ENCODE measurements at regions not wholly inside any gene's neighbourhood (a gene's known extent, or its start where the extent isn't known, plus 50 kb on each side); places are given as distances from the start of the nearest gene placed in this dataset.

GRCh38 chr12:73892201-73892600, 645.4 kb upstream of the ATXN7L3B start:
- no peak for TF ChIP-seq EZH2 (IDR thresholded peaks at IDR 0.05; ENCODE audit: low read length)
- TF ChIP-seq, protein P1, sequence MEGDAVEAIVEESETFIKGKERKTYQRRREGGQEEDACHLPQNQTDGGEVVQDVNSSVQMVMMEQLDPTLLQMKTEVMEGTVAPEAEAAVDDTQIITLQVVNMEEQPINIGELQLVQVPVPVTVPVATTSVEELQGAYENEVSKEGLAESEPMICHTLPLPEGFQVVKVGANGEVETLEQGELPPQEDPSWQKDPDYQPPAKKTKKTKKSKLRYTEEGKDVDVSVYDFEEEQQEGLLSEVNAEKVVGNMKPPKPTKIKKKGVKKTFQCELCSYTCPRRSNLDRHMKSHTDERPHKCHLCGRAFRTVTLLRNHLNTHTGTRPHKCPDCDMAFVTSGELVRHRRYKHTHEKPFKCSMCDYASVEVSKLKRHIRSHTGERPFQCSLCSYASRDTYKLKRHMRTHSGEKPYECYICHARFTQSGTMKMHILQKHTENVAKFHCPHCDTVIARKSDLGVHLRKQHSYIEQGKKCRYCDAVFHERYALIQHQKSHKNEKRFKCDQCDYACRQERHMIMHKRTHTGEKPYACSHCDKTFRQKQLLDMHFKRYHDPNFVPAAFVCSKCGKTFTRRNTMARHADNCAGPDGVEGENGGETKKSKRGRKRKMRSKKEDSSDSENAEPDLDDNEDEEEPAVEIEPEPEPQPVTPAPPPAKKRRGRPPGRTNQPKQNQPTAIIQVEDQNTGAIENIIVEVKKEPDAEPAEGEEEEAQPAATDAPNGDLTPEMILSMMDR (optimal IDR thresholded peaks at IDR 0.05 in 1 of 3, IDR thresholded peaks at IDR 0.05 in 1 of 3, conservative IDR thresholded peaks at IDR 0.05 in 1 of 3; ENCODE audit: extremely low read depth in 1 of 3, insufficient read depth in 2 of 3, low read length in 3 of 3) = no peak

All from keratinocyte (primary cell).